Keratinocyte (primary cell): ENCODE measurements at regions not wholly inside any gene's neighbourhood (a gene's known extent, or its start where the extent isn't known, plus 50 kb on each side); places are given as distances from the start of the nearest gene placed in this dataset.

Source experiments
- DNase-seq: peaks from one replicate; pipeline ENCODE4 v3.0.0-alpha.2; 2011; ENCODE audit warnings: low read depth, missing footprints, low spot score
- FAIRE-seq: peaks from 2 replicates; lab custom pipeline; 2011; peaks lifted over from hg19 to GRCh38; lab: Jason Lieb, UNC
- H2AFZ ChIP-seq: 2 replicates; pipeline ENCODE4 v1.6.0; 2012; ENCODE audit warnings: low read length, control low read depth, inconsistent platforms; ENCODE audit not compliant: control insufficient read depth
- H3K27ac ChIP-seq: 2 replicates; pipeline ENCODE4 v1.5.1; 2011; ENCODE audit warnings: low read length; ENCODE audit not compliant: control insufficient read depth, insufficient read depth
- H3K27me3 ChIP-seq: 3 replicates; pipeline ENCODE4 v1.6.0; 2011; ENCODE audit warnings: low read length; ENCODE audit not compliant: control insufficient read depth, insufficient read depth; ENCODE audit errors: extremely low read depth
- H3K36me3 ChIP-seq, 2 experiments: 2 replicates in 1 of 2; 3 replicates in 1 of 2; pipeline ENCODE4 v1.5.1; 2011; ENCODE audit warnings: low read length in 2 of 2, mild to moderate bottlenecking in 1 of 2; ENCODE audit not compliant: control insufficient read depth in 2 of 2, insufficient read depth in 2 of 2; ENCODE audit errors: extremely low read depth in 1 of 2
- H3K4me1 ChIP-seq: 3 replicates; pipeline ENCODE4 v1.5.1; 2011; ENCODE audit warnings: low read length; ENCODE audit not compliant: control insufficient read depth, insufficient read depth; ENCODE audit errors: extremely low read depth
- H3K4me2 ChIP-seq: 3 replicates; pipeline ENCODE4 v1.6.0; 2011; ENCODE audit warnings: low read depth, low read length; ENCODE audit not compliant: control insufficient read depth, insufficient read depth; ENCODE audit errors: extremely low read depth
- H3K4me3 ChIP-seq, 3 experiments: fragments of 200-600 bp in 1 of 3; sonication (generic) in 1 of 3; 2 replicates in 2 of 3; 3 replicates in 1 of 3; pipeline ENCODE4 v1.5.1; 2011 to 2016; ENCODE audit warnings: low read length in 3 of 3, mild to moderate bottlenecking in 3 of 3, control low read depth in 2 of 3, inconsistent platforms in 1 of 3, low read depth in 1 of 3, mixed read lengths in 1 of 3, mixed run types in 1 of 3, moderate library complexity in 1 of 3; ENCODE audit not compliant: control insufficient read depth in 2 of 3, insufficient read depth in 2 of 3; ENCODE audit errors: extremely low read depth in 1 of 3
- H3K79me2 ChIP-seq: 2 replicates; pipeline ENCODE4 v1.6.0; 2012; ENCODE audit warnings: low read length; ENCODE audit not compliant: control insufficient read depth, insufficient read depth
- H3K9ac ChIP-seq: 3 replicates; pipeline ENCODE4 v1.6.0; 2011; ENCODE audit warnings: low read length; ENCODE audit not compliant: control insufficient read depth, insufficient read depth; ENCODE audit errors: extremely low read depth
- H3K9me1 ChIP-seq: 3 replicates; pipeline ENCODE4 v1.6.0; 2011; ENCODE audit warnings: low read length; ENCODE audit not compliant: control insufficient read depth, insufficient read depth; ENCODE audit errors: extremely low read depth
- H3K9me3 ChIP-seq: 2 replicates; pipeline ENCODE4 v1.5.1; 2012; ENCODE audit warnings: low read depth, low read length; ENCODE audit not compliant: control insufficient read depth
- H4K20me1 ChIP-seq: 3 replicates; pipeline ENCODE4 v1.6.0; 2011; ENCODE audit warnings: low read length; ENCODE audit not compliant: control insufficient read depth, insufficient read depth; ENCODE audit errors: extremely low read depth
- CTCF ChIP-seq, 3 experiments: IDR thresholded peaks in 1 of 3; conservative IDR thresholded peaks in 1 of 3; optimal IDR thresholded peaks in 1 of 3; 2 replicates in 2 of 3; 3 replicates in 1 of 3; pipeline versions ENCODE3 to v1.5.1; 2011; ENCODE audit warnings: low read length in 3 of 3, mild to moderate bottlenecking in 3 of 3, moderate library complexity in 2 of 3, control low read depth in 1 of 3, inconsistent platforms in 1 of 3; ENCODE audit not compliant: insufficient read depth in 2 of 3; ENCODE audit errors: extremely low read depth in 1 of 3
- EZH2 ChIP-seq: IDR thresholded peaks from one replicate; pipeline ENCODE4 v1.6.1; 2012; ENCODE audit warnings: inconsistent platforms, mild to moderate bottlenecking, low read length, moderate library complexity
- dilution Hi-C: fragments of 300-500 bp; cut with MboI; formaldehyde crosslinking; loops from one replicate; pipeline ENCODE4 v1.7.0; 2020; ENCODE audit warnings: low sequenced_read_pairs; ENCODE audit not compliant: extremely low pct_ligation_motif_present

GRCh38 chr2:123768233-123768632, 256.9 kb upstream of the CNTNAP5 start:
- no peak overlapping the region for H3K4me2 ChIP-seq
- no peaks in the 10 kb centered on the region for H3K9me3 ChIP-seq
- FAIRE-seq (no peak), DNase-seq (no peak)
- no peaks in the 10 kb centered on the region for H3K79me2 ChIP-seq
- H3K9me1 ChIP-seq, result no peaks in the 10 kb centered on the region
- H3K27ac ChIP-seq, result no peak overlapping the region
- H4K20me1 ChIP-seq, result no peaks in the 10 kb centered on the region
- H3K36me3 ChIP-seq, result no peaks in the 10 kb centered on the region
- no peak for TF ChIP-seq CTCF (optimal IDR thresholded peaks at IDR 0.05 in 1 of 3, IDR thresholded peaks at IDR 0.05 in 1 of 3, conservative IDR thresholded peaks at IDR 0.05 in 1 of 3; ENCODE audit: extremely low read depth in 1 of 3, insufficient read depth in 2 of 3, low read length in 3 of 3)
- no peak for TF ChIP-seq EZH2
- H3K4me3 ChIP-seq, result no peak overlapping the region
- H2AFZ ChIP-seq, result no peak overlapping the region
- no peak overlapping the region for H3K9ac ChIP-seq
- dilution Hi-C loops, result no loop called here
- no peaks in the 10 kb centered on the region for H3K4me1 ChIP-seq
- no peaks in the 10 kb centered on the region for H3K27me3 ChIP-seq

- no peak for TF ChIP-seq CTCF (optimal IDR thresholded peaks at IDR 0.05 in 1 of 3, IDR thresholded peaks at IDR 0.05 in 1 of 3, conservative IDR thresholded peaks at IDR 0.05 in 1 of 3; ENCODE audit: extremely low read depth in 1 of 3, insufficient read depth in 2 of 3, low read length in 3 of 3)
- no peak for TF ChIP-seq EZH2
- H3K4me1 ChIP-seq, result no peaks in the 10 kb centered on the region
- no peaks in the 10 kb centered on the region for H3K36me3 ChIP-seq
- H3K27me3 ChIP-seq, result no peaks in the 10 kb centered on the region
- H3K27ac ChIP-seq, result no peak overlapping the region
- H3K9me3 ChIP-seq, result no peaks in the 10 kb centered on the region
- no peak for FAIRE-seq
- no peak overlapping the region for H2AFZ ChIP-seq
- DNase-seq, result no peak
- H4K20me1 ChIP-seq, result no peaks in the 10 kb centered on the region
- H3K4me2 ChIP-seq, result no peak overlapping the region
- no peaks in the 10 kb centered on the region for H3K9me1 ChIP-seq
- H3K9ac ChIP-seq, result no peak overlapping the region
- H3K4me3 ChIP-seq, result no peak overlapping the region
- dilution Hi-C loops, result no loop called here
- no peaks in the 10 kb centered on the region for H3K79me2 ChIP-seq
Measured at GRCh38 chr2:123769001-123769400, 256.1 kb upstream of the CNTNAP5 start.
